Astrocyte of the cerebellum (primary cell): ENCODE measurements at regions not wholly inside any gene's neighbourhood (a gene's known extent, or its start where the extent isn't known, plus 50 kb on each side); places are given as distances from the start of the nearest gene placed in this dataset.

ENCODE experiments used
- DNase-seq: peaks from one replicate; pipeline ENCODE4 v3.0.0-alpha.2; 2011; ENCODE audit warnings: low read depth
- H3K4me3 ChIP-seq: 2 replicates; pipeline ENCODE4 v1.5.1; 2011; ENCODE audit warnings: mild to moderate bottlenecking, low read depth, low read length, moderate library complexity
- in situ Hi-C: cut with HindIII; loops from 2 replicates; pipeline ENCODE4 v1.10.0; 2017; ENCODE audit warnings: low sequenced_read_pairs
- TF ChIP-seq, protein P1 (sequence below): IDR thresholded peaks from 2 replicates; pipeline ENCODE4 v1.5.1; 2012; ENCODE audit warnings: low read length, low read depth, moderate library complexity, mild to moderate bottlenecking; ENCODE audit errors: missing control alignments

DNA sequence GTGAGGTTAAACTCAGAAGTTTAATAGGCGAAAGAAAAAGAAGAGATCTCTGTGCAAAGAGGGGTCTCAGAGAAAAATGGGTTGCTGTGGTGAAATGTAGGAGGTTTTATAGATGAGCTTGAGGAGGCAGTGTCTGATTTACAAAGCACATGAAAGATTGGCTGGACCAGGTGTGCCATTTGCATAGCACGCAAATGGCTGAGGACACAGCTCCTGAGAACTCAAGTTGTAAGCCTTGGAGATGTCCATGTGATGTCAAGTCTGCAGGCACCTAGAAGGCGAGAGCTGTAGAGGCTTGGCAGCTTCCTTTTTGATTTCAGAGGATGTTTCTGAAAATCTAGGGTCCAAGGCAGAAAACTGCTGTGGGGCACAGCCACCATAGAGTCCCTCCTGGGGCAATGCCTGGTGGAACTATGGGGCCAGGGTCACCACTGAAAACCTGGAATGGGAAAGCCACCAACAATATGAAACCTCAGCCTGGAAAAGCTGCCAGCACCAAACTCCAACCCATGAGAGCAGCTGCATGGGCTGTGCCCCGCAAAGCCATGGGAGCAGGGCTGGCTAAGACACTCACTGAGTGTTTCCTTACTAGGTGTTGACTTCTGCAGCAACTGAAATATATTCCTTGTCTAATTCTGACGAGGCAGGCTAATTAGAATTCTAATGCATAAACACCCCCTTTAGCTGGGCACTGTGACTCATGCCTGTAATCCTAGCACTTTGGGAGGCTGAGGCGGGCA lies 96.9 kb upstream of the TNS3 start:
- DNase-seq, result no peak
- TF ChIP-seq, protein P1, sequence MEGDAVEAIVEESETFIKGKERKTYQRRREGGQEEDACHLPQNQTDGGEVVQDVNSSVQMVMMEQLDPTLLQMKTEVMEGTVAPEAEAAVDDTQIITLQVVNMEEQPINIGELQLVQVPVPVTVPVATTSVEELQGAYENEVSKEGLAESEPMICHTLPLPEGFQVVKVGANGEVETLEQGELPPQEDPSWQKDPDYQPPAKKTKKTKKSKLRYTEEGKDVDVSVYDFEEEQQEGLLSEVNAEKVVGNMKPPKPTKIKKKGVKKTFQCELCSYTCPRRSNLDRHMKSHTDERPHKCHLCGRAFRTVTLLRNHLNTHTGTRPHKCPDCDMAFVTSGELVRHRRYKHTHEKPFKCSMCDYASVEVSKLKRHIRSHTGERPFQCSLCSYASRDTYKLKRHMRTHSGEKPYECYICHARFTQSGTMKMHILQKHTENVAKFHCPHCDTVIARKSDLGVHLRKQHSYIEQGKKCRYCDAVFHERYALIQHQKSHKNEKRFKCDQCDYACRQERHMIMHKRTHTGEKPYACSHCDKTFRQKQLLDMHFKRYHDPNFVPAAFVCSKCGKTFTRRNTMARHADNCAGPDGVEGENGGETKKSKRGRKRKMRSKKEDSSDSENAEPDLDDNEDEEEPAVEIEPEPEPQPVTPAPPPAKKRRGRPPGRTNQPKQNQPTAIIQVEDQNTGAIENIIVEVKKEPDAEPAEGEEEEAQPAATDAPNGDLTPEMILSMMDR, result no peak
- in situ Hi-C loops, result no loop called here
- H3K4me3 ChIP-seq, result no peak overlapping the region

DNA sequence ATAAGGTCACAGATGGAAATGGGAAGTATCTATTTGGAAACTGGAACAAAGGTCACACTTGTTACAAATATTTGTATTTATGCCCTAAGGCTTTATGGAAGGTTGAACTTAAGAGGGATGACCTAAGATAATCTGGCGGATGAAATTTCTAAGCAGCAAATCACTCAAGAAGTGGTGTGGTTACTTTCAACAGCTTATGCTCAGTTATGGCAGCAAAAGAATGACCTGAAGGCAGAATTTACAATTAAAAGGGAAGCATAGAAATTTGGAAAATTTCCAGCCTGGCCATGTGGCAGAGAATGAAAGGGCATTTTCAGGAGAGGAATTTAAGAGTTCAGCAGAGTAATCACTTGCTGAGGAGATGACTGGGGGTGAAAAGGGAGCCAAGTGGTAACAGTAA lies 95.8 kb upstream of the TNS3 start:
- DNase-seq, result no peak
- in situ Hi-C loops, result no loop called here
- no peak overlapping the region for H3K4me3 ChIP-seq
- TF ChIP-seq, protein P1, result no peak

DNA sequence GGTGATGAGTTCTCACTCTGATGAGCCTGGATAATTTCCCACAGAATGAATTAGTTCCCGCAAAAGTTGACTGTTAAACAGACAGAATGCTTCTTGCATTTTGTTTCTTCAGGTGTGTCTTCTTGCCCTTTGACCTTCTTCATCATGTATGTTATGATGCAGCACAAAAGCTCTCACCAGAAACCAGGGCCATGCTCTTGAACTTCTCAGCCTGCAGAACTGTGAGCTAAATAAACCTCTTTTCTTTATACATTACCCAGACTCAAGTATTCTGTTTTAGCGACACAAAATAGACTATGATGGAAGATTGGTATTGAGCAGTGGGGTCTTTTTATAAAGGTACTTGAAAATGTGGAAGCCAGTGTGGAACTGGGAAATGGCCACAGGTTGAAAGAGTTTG lies 95.2 kb upstream of the TNS3 start:
- in situ Hi-C loops, result no loop called here
- TF ChIP-seq, protein P1, result no peak
- DNase-seq, result no peak
- H3K4me3 ChIP-seq, result no peak overlapping the region

DNA sequence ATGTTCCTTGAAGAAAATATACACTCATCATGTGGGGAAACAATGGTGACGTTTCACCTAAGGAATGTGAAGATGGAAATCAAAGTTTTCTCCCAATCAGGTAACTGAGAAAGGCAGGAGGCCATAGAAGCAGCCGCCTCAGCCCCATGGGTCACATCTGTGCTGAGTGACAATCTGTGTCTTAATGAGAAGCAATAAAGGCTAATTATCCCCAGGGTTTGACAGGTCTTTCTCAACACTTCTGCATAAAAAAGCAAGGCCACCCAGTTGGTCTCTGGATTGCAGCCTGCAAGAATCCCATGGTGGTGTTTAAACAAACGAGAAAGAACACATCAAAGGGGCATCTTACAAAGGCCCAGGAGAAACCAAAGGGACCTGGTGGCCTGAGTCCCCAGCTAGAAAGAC lies 91.1 kb upstream of the TNS3 start:
- TF ChIP-seq, protein P1, result no peak
- H3K4me3 ChIP-seq, result no peak overlapping the region
- no peak for DNase-seq
- in situ Hi-C loops, result no loop called here

DNA sequence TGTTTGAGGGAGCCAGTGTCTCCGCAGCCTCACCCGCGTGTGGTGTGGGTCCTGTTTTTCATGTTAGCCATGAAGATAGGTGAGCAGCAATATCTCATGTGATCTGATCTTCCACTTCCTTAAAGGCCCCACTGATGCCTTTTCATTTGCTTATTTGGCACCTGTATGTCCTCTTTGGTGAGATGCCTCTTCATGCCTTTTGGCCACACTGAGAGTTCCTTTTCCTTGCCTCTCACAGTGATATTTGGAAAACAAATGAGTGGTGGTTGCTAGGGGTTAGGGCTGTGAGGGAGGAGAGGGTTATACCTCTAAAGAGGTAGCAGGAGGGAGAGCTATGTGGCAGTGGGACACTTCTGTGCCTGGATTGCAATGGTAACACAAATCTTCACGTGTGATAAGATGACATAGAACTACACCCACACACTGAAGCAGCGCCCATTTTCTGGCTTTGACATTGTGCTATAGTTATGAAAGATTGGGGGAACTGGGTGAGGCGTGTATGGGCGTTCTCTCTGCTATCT lies 90.4 kb upstream of the TNS3 start:
- TF ChIP-seq, protein P1, result no peak
- DNase-seq, result no peak
- in situ Hi-C loops, result no loop called here
- H3K4me3 ChIP-seq, result no peak overlapping the region

DNA sequence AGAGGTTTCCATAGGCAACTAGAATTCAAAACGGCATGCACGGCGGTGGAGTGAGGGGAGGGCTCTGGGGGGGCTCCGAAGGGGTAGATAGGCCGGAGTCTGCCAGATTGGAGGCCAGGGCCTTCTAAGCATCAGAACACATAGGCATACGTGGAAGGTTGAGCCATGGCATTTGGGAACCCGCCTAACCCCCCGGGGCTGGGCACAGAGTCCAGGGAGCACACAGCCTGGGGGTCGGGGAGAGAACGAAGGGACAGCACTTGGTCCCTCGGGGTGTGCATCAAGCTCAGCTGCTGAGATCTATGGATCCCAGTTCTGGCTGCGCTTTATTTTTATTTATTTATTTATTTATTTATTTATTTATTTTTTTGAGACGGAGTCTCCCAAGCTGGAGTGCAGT lies 89.4 kb upstream of the TNS3 start:
- no peak for DNase-seq
- H3K4me3 ChIP-seq, result no peak overlapping the region
- in situ Hi-C loops, result no loop called here
- TF ChIP-seq, protein P1, result no peak
